ENCODE measurements at regions not wholly inside any gene's neighbourhood (a gene's known extent, or its start where the extent isn't known, plus 50 kb on each side); places are given as distances from the start of the nearest gene placed in this dataset.
"Not testable (repeated sequence)": the region's sequence is repeated elsewhere in the genome, so short reads cannot be mapped to it uniquely, and the experiment has no call there.

GRCh38 chr5:79886925-79887655, 104.0 kb downstream of the MTX3 start:
- TF ChIP-seq POLR2A (IDR thresholded peaks at IDR 0.05; ENCODE audit: low read depth, low read length): no peak
- TF ChIP-seq POLR2AphosphoS5 (IDR thresholded peaks at IDR 0.05; ENCODE audit: low read depth, low read length): no peak
- no peak for TF ChIP-seq TAF1 (IDR thresholded peaks at IDR 0.05; ENCODE audit: borderline replicate concordance, low read depth, low read length)
- no peak for DNase-seq (ENCODE audit: insufficient read length)
- no peak for FAIRE-seq

- no peak for TF ChIP-seq POLR2A (IDR thresholded peaks at IDR 0.05; ENCODE audit: low read depth, low read length)
- no peak for TF ChIP-seq TAF1 (IDR thresholded peaks at IDR 0.05; ENCODE audit: borderline replicate concordance, low read depth, low read length)
- TF ChIP-seq POLR2AphosphoS5 (IDR thresholded peaks at IDR 0.05; ENCODE audit: low read depth, low read length): no peak
- no peak for FAIRE-seq
- DNase-seq (ENCODE audit: insufficient read length): no peak
Measured at GRCh38 chr5:79886456-79886855, 104.6 kb downstream of the MTX3 start.

GRCh38 chr5:79879880-79880279, 111.2 kb downstream of the MTX3 start:
- DNase-seq (ENCODE audit: insufficient read length): not testable (repeated sequence)
- FAIRE-seq: peak; percentile 75

- TF ChIP-seq POLR2AphosphoS5 (IDR thresholded peaks at IDR 0.05; ENCODE audit: low read depth, low read length): no peak
- no peak for TF ChIP-seq POLR2A (IDR thresholded peaks at IDR 0.05; ENCODE audit: low read depth, low read length)
- FAIRE-seq (no peak), DNase-seq (ENCODE audit: insufficient read length) (peak; percentile 22)
Measured at GRCh38 chr5:79878721-79879336, 112.2 kb downstream of the MTX3 start.

- DNase-seq (ENCODE audit: insufficient read length) (no peak), FAIRE-seq (no peak)
- TF ChIP-seq POLR2AphosphoS5 (IDR thresholded peaks at IDR 0.05; ENCODE audit: low read depth, low read length): no peak
Measured at GRCh38 chr5:79878136-79878679, 112.9 kb downstream of the MTX3 start.

- TF ChIP-seq TAF1 (IDR thresholded peaks at IDR 0.05; ENCODE audit: borderline replicate concordance, low read depth, low read length) (no peak), POLR2A (IDR thresholded peaks at IDR 0.05; ENCODE audit: low read depth, low read length) (no peak), POLR2AphosphoS5 (IDR thresholded peaks at IDR 0.05; ENCODE audit: low read depth, low read length) (no peak)
Measured at GRCh38 chr5:79876456-79876855, 114.6 kb downstream of the MTX3 start.

GRCh38 chr5:79875230-79875629, 115.8 kb downstream of the MTX3 start:
- FAIRE-seq: no peak
- DNase-seq (ENCODE audit: insufficient read length): no peak
- no peak for TF ChIP-seq POLR2A (IDR thresholded peaks at IDR 0.05; ENCODE audit: low read depth, low read length)
- no peak for TF ChIP-seq TAF1 (IDR thresholded peaks at IDR 0.05; ENCODE audit: borderline replicate concordance, low read depth, low read length)
- TF ChIP-seq POLR2AphosphoS5 (IDR thresholded peaks at IDR 0.05; ENCODE audit: low read depth, low read length): no peak

More at GRCh38 chr5:79876456-79876855, 114.6 kb downstream of the MTX3 start:
- FAIRE-seq (no peak), DNase-seq (ENCODE audit: insufficient read length) (no peak)

- FAIRE-seq (no peak), DNase-seq (ENCODE audit: insufficient read length) (no peak)
- TF ChIP-seq POLR2AphosphoS5 (IDR thresholded peaks at IDR 0.05; ENCODE audit: low read depth, low read length) (no peak), TAF1 (IDR thresholded peaks at IDR 0.05; ENCODE audit: borderline replicate concordance, low read depth, low read length) (no peak), POLR2A (IDR thresholded peaks at IDR 0.05; ENCODE audit: low read depth, low read length) (no peak)
Measured at GRCh38 chr5:79873187-79873586, 117.9 kb downstream of the MTX3 start.

- TF ChIP-seq TAF1 (IDR thresholded peaks at IDR 0.05; ENCODE audit: borderline replicate concordance, low read depth, low read length) (no peak), POLR2AphosphoS5 (IDR thresholded peaks at IDR 0.05; ENCODE audit: low read depth, low read length) (no peak), POLR2A (IDR thresholded peaks at IDR 0.05; ENCODE audit: low read depth, low read length) (no peak)
- DNase-seq (ENCODE audit: insufficient read length) (no peak), FAIRE-seq (no peak)
Measured at GRCh38 chr5:79872291-79872690, 118.8 kb downstream of the MTX3 start.

- no peak for FAIRE-seq
- DNase-seq (ENCODE audit: insufficient read length): no peak
- TF ChIP-seq POLR2A (IDR thresholded peaks at IDR 0.05; ENCODE audit: low read depth, low read length) (no peak), TAF1 (IDR thresholded peaks at IDR 0.05; ENCODE audit: borderline replicate concordance, low read depth, low read length) (no peak), POLR2AphosphoS5 (IDR thresholded peaks at IDR 0.05; ENCODE audit: low read depth, low read length) (no peak)
Measured at GRCh38 chr5:79871364-79872120, 119.5 kb downstream of the MTX3 start.

GRCh38 chr5:79868163-79868670, 122.8 kb downstream of the MTX3 start:
- DNase-seq (ENCODE audit: insufficient read length) (no peak), FAIRE-seq (no peak)
- TF ChIP-seq POLR2AphosphoS5 (IDR thresholded peaks at IDR 0.05; ENCODE audit: low read depth, low read length): no peak

GRCh38 chr5:79865579-79865978, 125.5 kb downstream of the MTX3 start:
- no peak for TF ChIP-seq TAF1 (IDR thresholded peaks at IDR 0.05; ENCODE audit: borderline replicate concordance, low read depth, low read length)
- TF ChIP-seq POLR2AphosphoS5 (IDR thresholded peaks at IDR 0.05; ENCODE audit: low read depth, low read length): no peak
- no peak for TF ChIP-seq POLR2A (IDR thresholded peaks at IDR 0.05; ENCODE audit: low read depth, low read length)
- no peak for FAIRE-seq
- DNase-seq (ENCODE audit: insufficient read length): no peak

All from GM12892 (cell line).